ENCODE measurements at regions not wholly inside any gene's neighbourhood (a gene's known extent, or its start where the extent isn't known, plus 50 kb on each side); places are given as distances from the start of the nearest gene placed in this dataset.
"Not testable (repeated sequence)": the region's sequence is repeated elsewhere in the genome, so short reads cannot be mapped to it uniquely, and the experiment has no call there.

GRCh38 chr13:87094646-87095045 is 576.5 kb upstream of the SLITRK5 start:
- no peak for DNase-seq (ENCODE audit: low spot score)

GRCh38 chr13:87100431-87100830 is 570.7 kb upstream of the SLITRK5 start:
- DNase-seq (ENCODE audit: low spot score): no peak

GRCh38 chr13:87107651-87108050 is 563.5 kb upstream of the SLITRK5 start:
- no peak for DNase-seq (ENCODE audit: low spot score)

GRCh38 chr13:87120476-87120875 is 550.7 kb upstream of the SLITRK5 start:
- DNase-seq (ENCODE audit: low spot score): no peak

- DNase-seq (ENCODE audit: low spot score): no peak
These were observed 548.6 kb upstream of the SLITRK5 start for GRCh38 chr13:87122551-87122950.

- peak; percentile 29 for DNase-seq (ENCODE audit: low spot score)
These were observed 547.0 kb upstream of the SLITRK5 start for GRCh38 chr13:87123987-87124784.

- DNase-seq (ENCODE audit: low spot score): no peak
These were observed 546.4 kb upstream of the SLITRK5 start for GRCh38 chr13:87124785-87125074.

GRCh38 chr13:87128036-87128435 is 543.1 kb upstream of the SLITRK5 start:
- DNase-seq (ENCODE audit: low spot score): no peak

- no peak for DNase-seq (ENCODE audit: low spot score)
These were observed 542.7 kb upstream of the SLITRK5 start for GRCh38 chr13:87128491-87128890.

GRCh38 chr13:87129602-87130300 is 541.4 kb upstream of the SLITRK5 start:
- no peak for DNase-seq (ENCODE audit: low spot score)

- no peak for DNase-seq (ENCODE audit: low spot score)
These were observed 540.7 kb upstream of the SLITRK5 start for GRCh38 chr13:87130423-87130822.

- DNase-seq (ENCODE audit: low spot score): no peak
These were observed 539.6 kb upstream of the SLITRK5 start for GRCh38 chr13:87131611-87132010.

- no peak for DNase-seq (ENCODE audit: low spot score)
These were observed 532.3 kb upstream of the SLITRK5 start for GRCh38 chr13:87138866-87139265.

GRCh38 chr13:87147076-87147475 is 524.1 kb upstream of the SLITRK5 start:
- DNase-seq (ENCODE audit: low spot score): no peak

- DNase-seq (ENCODE audit: low spot score): no peak
These were observed 517.8 kb upstream of the SLITRK5 start for GRCh38 chr13:87153371-87153770.

- no peak for DNase-seq (ENCODE audit: low spot score)
These were observed 504.8 kb upstream of the SLITRK5 start for GRCh38 chr13:87166348-87166747.

GRCh38 chr13:87168390-87168789 is 502.8 kb upstream of the SLITRK5 start:
- DNase-seq (ENCODE audit: low spot score): no peak

GRCh38 chr13:87169337-87169736 is 501.8 kb upstream of the SLITRK5 start:
- DNase-seq (ENCODE audit: low spot score): no peak

- no peak for DNase-seq (ENCODE audit: low spot score)
These were observed 498.9 kb upstream of the SLITRK5 start for GRCh38 chr13:87172166-87172835.

GRCh38 chr13:87185138-87185537 is 486.0 kb upstream of the SLITRK5 start:
- not testable (repeated sequence) for DNase-seq (ENCODE audit: low spot score)

- DNase-seq (ENCODE audit: low spot score): not testable (repeated sequence)
These were observed 484.5 kb upstream of the SLITRK5 start for GRCh38 chr13:87186647-87187046.

GRCh38 chr13:87191485-87191884 is 479.7 kb upstream of the SLITRK5 start:
- not testable (repeated sequence) for DNase-seq (ENCODE audit: low spot score)

- DNase-seq (ENCODE audit: low spot score): no peak
These were observed 472.8 kb upstream of the SLITRK5 start for GRCh38 chr13:87198371-87198770.
